ENCODE measurements at regions not wholly inside any gene's neighbourhood (a gene's known extent, or its start where the extent isn't known, plus 50 kb on each side); places are given as distances from the start of the nearest gene placed in this dataset.

DNA sequence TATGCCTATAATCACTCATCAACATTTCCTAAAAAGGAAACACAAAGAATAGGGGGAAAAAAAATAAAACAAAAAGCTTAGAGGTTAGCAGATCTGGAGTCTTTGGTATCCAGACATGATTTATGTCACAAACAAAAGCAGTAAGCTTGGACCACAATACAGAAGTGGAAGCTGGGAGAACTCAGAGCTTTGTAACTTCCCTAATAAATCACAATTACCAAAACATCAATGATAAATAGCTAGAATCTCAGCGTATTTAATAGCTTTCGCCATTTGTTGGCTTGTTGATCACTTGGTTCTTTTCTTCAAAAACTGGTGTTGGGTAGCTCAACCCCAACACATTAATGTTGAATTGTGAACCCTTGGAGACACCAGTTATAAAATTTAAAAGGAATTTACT, 392.5 kb downstream of the IRS1 start:
- Mint-ChIP-seq H3K27ac (ENCODE audit: unreplicated experiment) (no peak overlapping the region), H3K4me3 (ENCODE audit: low read depth, unreplicated experiment) (no peak overlapping the region), H3K36me3 (ENCODE audit: insufficient read depth, unreplicated experiment) (peaks cover 10% of the 10 kb centered on the region), H3K27me3 (ENCODE audit: unreplicated experiment) (no peaks in the 10 kb centered on the region), H3K4me1 (ENCODE audit: low read depth, unreplicated experiment) (peaks cover 33% of the 10 kb centered on the region), H3K9me3 (ENCODE audit: low read depth, unreplicated experiment) (peaks cover 8% of the 10 kb centered on the region)
- intact Hi-C loops (cut with micrococcal nuclease; ENCODE audit: unreplicated experiment): no loop called here
- CTCF ChIA-PET: interaction anchor here (0.6 kb wide), 1 partner anchor 221 kb away, joined by 3 read pairs; no protein-coding TSS in a partner anchor
- TF ChIP-seq, protein P1, sequence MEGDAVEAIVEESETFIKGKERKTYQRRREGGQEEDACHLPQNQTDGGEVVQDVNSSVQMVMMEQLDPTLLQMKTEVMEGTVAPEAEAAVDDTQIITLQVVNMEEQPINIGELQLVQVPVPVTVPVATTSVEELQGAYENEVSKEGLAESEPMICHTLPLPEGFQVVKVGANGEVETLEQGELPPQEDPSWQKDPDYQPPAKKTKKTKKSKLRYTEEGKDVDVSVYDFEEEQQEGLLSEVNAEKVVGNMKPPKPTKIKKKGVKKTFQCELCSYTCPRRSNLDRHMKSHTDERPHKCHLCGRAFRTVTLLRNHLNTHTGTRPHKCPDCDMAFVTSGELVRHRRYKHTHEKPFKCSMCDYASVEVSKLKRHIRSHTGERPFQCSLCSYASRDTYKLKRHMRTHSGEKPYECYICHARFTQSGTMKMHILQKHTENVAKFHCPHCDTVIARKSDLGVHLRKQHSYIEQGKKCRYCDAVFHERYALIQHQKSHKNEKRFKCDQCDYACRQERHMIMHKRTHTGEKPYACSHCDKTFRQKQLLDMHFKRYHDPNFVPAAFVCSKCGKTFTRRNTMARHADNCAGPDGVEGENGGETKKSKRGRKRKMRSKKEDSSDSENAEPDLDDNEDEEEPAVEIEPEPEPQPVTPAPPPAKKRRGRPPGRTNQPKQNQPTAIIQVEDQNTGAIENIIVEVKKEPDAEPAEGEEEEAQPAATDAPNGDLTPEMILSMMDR (IDR thresholded peaks at IDR 0.05; ENCODE audit: unreplicated experiment): no peak
- no TSS peak for BruUV-seq (replicated peaks)
- DNase-seq: no peak

DNA sequence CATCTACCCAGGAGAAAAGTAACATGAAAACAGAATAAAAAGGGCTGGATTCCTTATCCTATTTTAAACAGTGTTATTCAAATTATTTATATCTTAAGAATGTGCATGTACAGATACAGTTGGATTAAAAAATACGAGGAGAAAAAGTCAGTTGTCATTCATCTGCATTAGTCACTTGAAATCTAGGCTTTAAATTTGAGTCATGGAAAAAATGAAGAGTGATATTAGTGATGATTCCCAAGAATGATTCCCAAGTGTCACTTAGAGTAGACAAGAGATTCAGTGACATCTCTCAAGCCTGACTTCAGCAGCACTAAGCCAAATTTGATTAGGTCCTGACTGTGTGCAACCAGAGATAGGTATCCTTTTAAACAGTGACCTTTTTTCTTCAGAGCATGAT, 394.2 kb downstream of the IRS1 start:
- Mint-ChIP-seq H3K36me3 (ENCODE audit: insufficient read depth, unreplicated experiment) (no peaks in the 10 kb centered on the region), H3K4me1 (ENCODE audit: low read depth, unreplicated experiment) (peaks cover 16% of the 10 kb centered on the region), H3K4me3 (ENCODE audit: low read depth, unreplicated experiment) (no peak overlapping the region), H3K9me3 (ENCODE audit: low read depth, unreplicated experiment) (peaks cover 12% of the 10 kb centered on the region), H3K27ac (ENCODE audit: unreplicated experiment) (no peak overlapping the region), H3K27me3 (ENCODE audit: unreplicated experiment) (no peaks in the 10 kb centered on the region)
- DNase-seq: no peak
- CTCF ChIA-PET: no interaction called here
- TF ChIP-seq, protein P1 (IDR thresholded peaks at IDR 0.05; ENCODE audit: unreplicated experiment): no peak
- intact Hi-C loops (cut with micrococcal nuclease; ENCODE audit: unreplicated experiment): no loop called here
- BruUV-seq (replicated peaks): no TSS peak

- no peak overlapping the region for H3K4me3 Mint-ChIP-seq (ENCODE audit: low read depth, unreplicated experiment)
- no peak overlapping the region for H3K27ac Mint-ChIP-seq (ENCODE audit: unreplicated experiment)
- no TSS peak for BruUV-seq (replicated peaks)
- DNase-seq: no peak
- no peaks in the 10 kb centered on the region for H3K36me3 Mint-ChIP-seq (ENCODE audit: insufficient read depth, unreplicated experiment)
- H3K4me1 Mint-ChIP-seq (ENCODE audit: low read depth, unreplicated experiment): no peaks in the 10 kb centered on the region
- intact Hi-C loops (cut with micrococcal nuclease; ENCODE audit: unreplicated experiment): no loop called here
- CTCF ChIA-PET: no interaction called here
- TF ChIP-seq, protein P1 (IDR thresholded peaks at IDR 0.05; ENCODE audit: unreplicated experiment): no peak
- H3K27me3 Mint-ChIP-seq (ENCODE audit: unreplicated experiment): no peaks in the 10 kb centered on the region
- H3K9me3 Mint-ChIP-seq (ENCODE audit: low read depth, unreplicated experiment): peaks cover 4% of the 10 kb centered on the region
Observed at GRCh38 chr2:226403369-226403768, 396.3 kb downstream of the IRS1 start.

DNA sequence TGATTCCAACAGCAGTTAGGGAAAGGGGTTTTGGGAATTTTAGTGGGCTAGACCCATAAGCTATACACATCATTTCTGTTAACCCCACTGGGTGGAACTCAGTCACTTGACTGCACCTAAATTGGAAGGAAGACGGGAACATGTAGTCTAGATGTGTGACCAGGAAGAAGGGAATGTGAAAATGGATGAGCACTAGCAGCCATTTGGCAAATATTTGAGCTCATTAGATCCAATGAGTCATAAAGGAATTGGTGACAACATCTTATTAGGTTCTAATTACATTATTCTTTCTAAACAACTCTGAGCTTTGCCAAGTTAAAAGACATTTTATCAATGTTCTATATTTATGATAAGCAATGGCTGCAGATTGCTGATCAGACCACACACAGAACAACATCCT, 400.6 kb downstream of the IRS1 start:
- TF ChIP-seq, protein P1 (IDR thresholded peaks at IDR 0.05; ENCODE audit: unreplicated experiment): no peak
- no peak overlapping the region for H3K4me3 Mint-ChIP-seq (ENCODE audit: low read depth, unreplicated experiment)
- peaks cover 4% of the 10 kb centered on the region for H3K9me3 Mint-ChIP-seq (ENCODE audit: low read depth, unreplicated experiment)
- no peak for DNase-seq
- H3K36me3 Mint-ChIP-seq (ENCODE audit: insufficient read depth, unreplicated experiment): no peaks in the 10 kb centered on the region
- BruUV-seq (replicated peaks): no TSS peak
- H3K27ac Mint-ChIP-seq (ENCODE audit: unreplicated experiment): no peak overlapping the region
- no peaks in the 10 kb centered on the region for H3K4me1 Mint-ChIP-seq (ENCODE audit: low read depth, unreplicated experiment)
- intact Hi-C loops (cut with micrococcal nuclease; ENCODE audit: unreplicated experiment): no loop called here
- CTCF ChIA-PET: interaction anchor here (0.6 kb wide), 1 partner anchor 1649 kb away, joined by 5 read pairs; no protein-coding TSS in a partner anchor
- H3K27me3 Mint-ChIP-seq (ENCODE audit: unreplicated experiment): no peaks in the 10 kb centered on the region

Data from Calu3 (cell line).